Mononuclear cell (primary cell): ENCODE measurements at regions not wholly inside any gene's neighbourhood (a gene's known extent, or its start where the extent isn't known, plus 50 kb on each side); places are given as distances from the start of the nearest gene placed in this dataset.

Experiments used
- H3K27me3 ChIP-seq: 2 replicates; pipeline ENCODE4 v1.6.0; 2011; ENCODE audit warnings: low read length, control low read depth; ENCODE audit not compliant: insufficient read depth
- H3K4me1 ChIP-seq: 2 replicates; pipeline ENCODE4 v1.5.1; 2011; ENCODE audit warnings: mild to moderate bottlenecking, low read length, control low read depth; ENCODE audit not compliant: insufficient read depth
- H3K4me3 ChIP-seq: 2 replicates; pipeline ENCODE4 v1.5.1; 2011; ENCODE audit warnings: mild to moderate bottlenecking, low read length, moderate library complexity
- H3K9me3 ChIP-seq: 2 replicates; pipeline ENCODE4 v1.5.1; 2011; ENCODE audit warnings: low read depth, mild to moderate bottlenecking, control low read depth, low read length

- Histone ChIP-seq H3K27me3 (no peaks in the 10 kb centered on the region), H3K4me1 (no peaks in the 10 kb centered on the region), H3K9me3 (no peaks in the 10 kb centered on the region), H3K4me3 (no peak overlapping the region)
These were observed 267.7 kb upstream of the TET2 start for GRCh38 chr4:104878936-104879335.

DNA sequence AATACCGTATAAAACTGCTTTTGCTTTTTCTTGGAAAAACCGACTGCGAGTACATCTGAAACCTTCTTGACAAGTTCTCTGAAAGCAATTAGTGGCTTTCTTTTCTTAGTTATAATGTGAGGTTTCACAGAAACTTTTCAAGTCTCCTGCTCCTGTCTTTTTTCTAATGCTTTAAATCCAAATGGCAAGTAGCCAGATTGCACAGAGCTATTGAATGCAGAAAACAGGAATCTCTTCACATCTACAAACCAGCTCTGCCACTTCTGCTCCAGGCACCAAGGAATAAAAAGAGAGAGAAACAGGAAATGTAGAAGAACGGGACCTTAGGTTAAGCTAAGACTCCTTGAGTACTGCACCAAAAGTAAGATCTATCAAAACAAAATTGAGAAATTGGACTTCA lies 267.3 kb upstream of the TET2 start:
- Histone ChIP-seq H3K4me1 (no peaks in the 10 kb centered on the region), H3K9me3 (no peaks in the 10 kb centered on the region), H3K27me3 (no peaks in the 10 kb centered on the region), H3K4me3 (no peak overlapping the region)

GRCh38 chr4:104879854-104880253 lies 266.8 kb upstream of the TET2 start:
- H3K9me3 ChIP-seq: no peaks in the 10 kb centered on the region
- H3K4me3 ChIP-seq: no peak overlapping the region
- H3K27me3 ChIP-seq: no peaks in the 10 kb centered on the region
- no peaks in the 10 kb centered on the region for H3K4me1 ChIP-seq

GRCh38 chr4:104881136-104881886 lies 265.4 kb upstream of the TET2 start:
- no peaks in the 10 kb centered on the region for H3K9me3 ChIP-seq
- H3K4me3 ChIP-seq: no peak overlapping the region
- H3K4me1 ChIP-seq: no peaks in the 10 kb centered on the region
- H3K27me3 ChIP-seq: no peaks in the 10 kb centered on the region

- H3K4me3 ChIP-seq: no peak overlapping the region
- no peaks in the 10 kb centered on the region for H3K9me3 ChIP-seq
- H3K27me3 ChIP-seq: no peaks in the 10 kb centered on the region
- H3K4me1 ChIP-seq: no peaks in the 10 kb centered on the region
These were observed 255.9 kb upstream of the TET2 start for GRCh38 chr4:104890598-104891275.

DNA sequence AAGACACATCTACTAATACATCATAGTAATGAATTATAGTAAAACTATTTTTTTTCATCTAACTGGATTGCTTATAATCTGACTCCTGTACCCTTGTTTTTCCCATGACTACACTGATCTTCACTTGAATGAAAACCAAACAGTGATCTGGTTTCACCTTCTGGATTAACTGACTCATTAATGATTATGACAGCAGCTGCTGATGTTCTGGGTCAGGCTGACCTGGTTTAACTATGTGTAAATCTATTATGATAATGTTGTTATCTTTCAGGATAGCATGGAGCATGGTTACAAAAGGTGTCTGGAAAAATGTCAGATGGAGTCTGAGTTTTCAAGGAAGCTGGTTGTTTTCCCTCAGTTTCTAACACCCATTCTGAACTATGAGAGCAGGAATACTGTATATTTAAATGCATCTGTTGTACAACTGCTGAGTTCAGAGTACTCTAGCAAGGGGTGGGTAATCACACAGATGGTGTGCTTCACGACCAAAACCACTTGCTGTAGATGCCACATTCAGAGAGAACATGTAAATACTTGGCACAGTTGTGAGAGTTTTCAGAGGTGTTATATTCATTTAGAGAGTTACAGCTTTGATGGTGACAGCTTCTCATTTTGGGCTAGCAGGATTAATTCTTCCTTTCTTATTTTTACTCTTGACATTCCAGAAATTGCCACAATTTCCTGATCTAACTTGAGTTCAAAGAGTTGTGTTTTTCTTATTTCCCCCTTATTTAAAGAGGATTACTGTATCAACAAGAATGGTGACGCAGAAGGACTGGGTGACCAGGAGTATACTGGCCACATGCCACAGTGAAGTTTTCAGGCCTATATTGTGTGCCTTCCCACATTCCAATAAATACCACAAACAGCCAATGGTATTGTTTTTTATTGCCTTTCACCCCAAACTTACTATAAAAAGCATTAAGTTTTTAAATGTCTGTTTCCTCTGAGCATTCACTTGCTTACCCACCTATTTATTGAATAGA lies 249.7 kb upstream of the TET2 start:
- Histone ChIP-seq H3K9me3 (no peaks in the 10 kb centered on the region), H3K4me3 (no peak overlapping the region), H3K27me3 (no peaks in the 10 kb centered on the region), H3K4me1 (no peaks in the 10 kb centered on the region)

DNA sequence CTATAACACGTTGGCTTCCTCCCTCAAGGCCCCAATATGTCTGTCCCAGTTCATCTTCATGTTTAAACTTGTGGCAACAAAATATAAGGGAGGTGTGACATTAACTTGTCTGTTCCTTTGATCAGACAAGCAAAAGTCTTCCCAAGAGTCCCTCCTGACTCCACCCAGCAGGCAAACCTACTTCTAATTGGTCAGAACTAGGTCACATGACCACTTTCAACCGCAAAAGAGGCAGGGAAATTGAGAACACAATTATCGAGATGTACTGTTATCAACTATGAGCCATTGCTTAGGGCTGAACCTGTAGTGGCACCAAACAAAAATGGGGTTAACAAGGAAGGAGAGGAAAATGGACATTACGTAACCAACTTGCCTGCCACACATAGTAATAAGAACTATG lies 246.8 kb upstream of the TET2 start:
- Histone ChIP-seq H3K9me3 (no peaks in the 10 kb centered on the region), H3K4me1 (no peaks in the 10 kb centered on the region), H3K27me3 (no peaks in the 10 kb centered on the region), H3K4me3 (no peak overlapping the region)

DNA sequence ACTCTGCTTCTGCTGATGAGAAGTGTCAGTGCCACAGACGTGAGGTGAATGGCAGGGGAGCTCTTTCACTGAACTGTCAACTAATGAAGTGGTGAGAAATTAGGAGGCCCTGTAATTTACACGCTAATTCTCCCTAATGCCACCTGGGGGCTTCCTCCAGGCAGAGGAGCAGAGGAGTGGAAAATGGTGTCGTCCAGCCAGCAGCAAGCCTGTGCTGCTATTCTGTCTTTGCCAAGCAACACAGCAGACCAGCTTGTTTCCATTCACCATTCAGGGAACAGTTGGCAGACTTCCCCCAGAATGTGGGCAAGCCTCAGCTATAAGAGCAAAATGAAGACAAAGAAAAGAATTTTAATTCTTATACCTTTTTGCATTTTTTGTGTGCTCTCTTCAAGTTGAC lies 245.2 kb upstream of the TET2 start:
- Histone ChIP-seq H3K27me3 (no peaks in the 10 kb centered on the region), H3K4me1 (no peaks in the 10 kb centered on the region), H3K9me3 (no peaks in the 10 kb centered on the region), H3K4me3 (no peak overlapping the region)

- Histone ChIP-seq H3K9me3 (no peaks in the 10 kb centered on the region), H3K4me3 (no peak overlapping the region), H3K27me3 (no peaks in the 10 kb centered on the region), H3K4me1 (no peaks in the 10 kb centered on the region)
These were observed 244.6 kb upstream of the TET2 start for GRCh38 chr4:104901961-104902605.

- H3K4me3 ChIP-seq: no peak overlapping the region
- H3K9me3 ChIP-seq: no peaks in the 10 kb centered on the region
These were observed 241.6 kb upstream of the TET2 start for GRCh38 chr4:104905065-104905464.

DNA sequence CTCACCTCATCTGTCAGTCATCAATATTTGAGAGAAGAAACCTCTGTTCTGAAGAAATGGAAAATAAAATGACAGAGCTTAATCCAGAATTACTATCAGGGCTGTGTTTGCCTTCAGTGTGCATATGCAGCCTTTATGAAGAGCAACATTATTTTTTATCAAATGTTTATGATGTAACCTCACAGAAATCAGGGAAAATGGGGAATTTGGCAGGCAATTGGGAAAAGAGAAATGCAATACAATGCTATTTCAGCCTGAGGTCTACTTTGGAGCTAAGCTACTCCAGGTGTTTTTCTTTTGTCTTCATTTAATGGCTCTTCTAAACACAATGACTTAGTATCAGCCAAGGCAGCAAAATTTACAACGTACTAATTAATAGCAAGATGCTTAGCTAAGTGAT lies 241.1 kb upstream of the TET2 start:
- H3K27me3 ChIP-seq: no peaks in the 10 kb centered on the region
- no peaks in the 10 kb centered on the region for H3K4me1 ChIP-seq

More at GRCh38 chr4:104905065-104905464, 241.6 kb upstream of the TET2 start:
- no peaks in the 10 kb centered on the region for H3K4me1 ChIP-seq
- H3K27me3 ChIP-seq: no peaks in the 10 kb centered on the region

GRCh38 chr4:104906276-104906675 lies 240.4 kb upstream of the TET2 start:
- Histone ChIP-seq H3K4me1 (no peaks in the 10 kb centered on the region), H3K9me3 (no peaks in the 10 kb centered on the region), H3K4me3 (no peak overlapping the region), H3K27me3 (no peaks in the 10 kb centered on the region)

More for the DNA sequence above, 241.1 kb upstream of the TET2 start:
- Histone ChIP-seq H3K9me3 (no peaks in the 10 kb centered on the region), H3K4me3 (no peak overlapping the region)

DNA sequence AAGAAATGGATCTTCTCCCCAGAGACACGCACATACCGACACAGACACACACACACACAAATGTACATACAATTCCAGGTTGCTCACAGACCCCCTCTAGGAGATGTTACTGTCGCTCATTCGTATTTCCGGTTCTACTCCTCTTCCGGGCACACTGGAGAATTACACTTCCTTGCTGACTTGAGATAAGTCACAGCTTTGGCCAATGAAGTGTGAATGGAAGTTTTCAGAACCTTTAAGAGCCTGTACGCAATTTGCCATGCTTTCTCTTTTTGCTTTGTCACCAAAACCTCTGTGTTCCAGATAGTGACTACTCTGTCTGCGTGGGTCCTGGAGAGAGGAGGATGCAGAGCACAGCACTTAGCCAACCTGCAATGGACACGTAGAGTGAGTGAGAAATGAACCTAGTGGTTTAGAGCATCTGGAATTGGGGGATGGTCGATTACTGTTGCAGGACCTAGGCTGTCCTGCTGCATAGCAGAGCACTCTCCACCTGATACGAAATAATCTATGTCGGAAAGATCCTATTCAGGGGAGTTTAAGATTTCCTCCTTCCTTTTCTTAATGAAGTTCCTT lies 239.5 kb upstream of the TET2 start:
- Histone ChIP-seq H3K4me1 (no peaks in the 10 kb centered on the region), H3K4me3 (no peak overlapping the region), H3K9me3 (no peaks in the 10 kb centered on the region), H3K27me3 (no peaks in the 10 kb centered on the region)

GRCh38 chr4:104907991-104908390 lies 238.7 kb upstream of the TET2 start:
- Histone ChIP-seq H3K27me3 (no peaks in the 10 kb centered on the region), H3K9me3 (no peaks in the 10 kb centered on the region), H3K4me3 (no peak overlapping the region), H3K4me1 (no peaks in the 10 kb centered on the region)
